Activated naive CD8-positive, alpha-beta T cell treated with anti-CD3 and anti-CD28 coated beads, Interleukin-2, amount 10 ng/mL, durations not matched to agents 7 days and 5 days (primary cell): ENCODE measurements at regions not wholly inside any gene's neighbourhood (a gene's known extent, or its start where the extent isn't known, plus 50 kb on each side); places are given as distances from the start of the nearest gene placed in this dataset.
"Not testable (repeated sequence)": the region's sequence is repeated elsewhere in the genome, so short reads cannot be mapped to it uniquely, and the experiment has no call there.

Source experiments
- ATAC-seq: fragments of 150-1000 bp; cut with Tn5 transposase; one replicate; pipeline ENCODE4 v1.10.0; 2021; ENCODE audit warnings: low read depth, moderate library complexity
- POLR2A ChIA-PET: fragments of 350-600 bp; sonication (Branson Sonifier 250); formaldehyde crosslinking; loops from one replicate; lab custom pipeline; 2021; ENCODE audit warnings: antibody characterized with exemption; lab: Charles Lee
- DNase-seq: peaks from one replicate; pipeline ENCODE4 v3.0.0; 2021
- H3K27ac Mint-ChIP-seq: one replicate; pipeline ENCODE4 v1.8.0; 2022; ENCODE audit warnings: mild to moderate bottlenecking, mixed read lengths
- H3K27me3 Mint-ChIP-seq: one replicate; pipeline ENCODE4 v1.8.0; 2022; ENCODE audit warnings: mild to moderate bottlenecking, moderate library complexity, mixed read lengths
- H3K36me3 Mint-ChIP-seq: one replicate; pipeline ENCODE4 v1.8.0; 2021; ENCODE audit warnings: mild to moderate bottlenecking, mixed read lengths
- H3K4me1 Mint-ChIP-seq: one replicate; pipeline ENCODE4 v1.8.0; 2021; ENCODE audit warnings: mixed read lengths
- H3K4me3 Mint-ChIP-seq: one replicate; pipeline ENCODE4 v1.8.0; 2022; ENCODE audit warnings: mild to moderate bottlenecking, moderate library complexity, mixed read lengths
- H3K9me3 Mint-ChIP-seq: one replicate; pipeline ENCODE4 v1.8.0; 2021; ENCODE audit warnings: mixed read lengths

DNA sequence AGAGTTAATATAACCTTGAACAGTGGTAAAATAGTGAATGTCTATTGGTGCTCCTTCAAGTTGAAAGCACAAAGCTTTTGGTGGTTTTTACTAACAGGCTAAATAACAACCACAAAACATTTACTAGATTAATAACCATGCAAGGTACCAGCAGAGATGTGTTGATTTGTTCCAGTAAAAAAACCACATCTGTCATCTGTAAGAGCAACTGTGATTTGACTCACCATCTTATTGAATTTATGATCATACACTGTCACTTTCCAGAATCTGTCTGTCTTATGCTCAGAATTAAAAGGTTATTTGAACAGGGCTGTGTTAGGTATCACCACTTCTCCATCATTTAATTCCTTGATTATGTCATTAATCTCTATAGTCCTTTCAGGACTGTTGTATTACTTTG lies 107.0 kb upstream of the PTHLH start:
- Mint-ChIP-seq H3K4me1 (no peaks in the 10 kb centered on the region), H3K27ac (no peak overlapping the region), H3K4me3 (no peak overlapping the region), H3K27me3 (peaks cover 2% of the 10 kb centered on the region), H3K36me3 (no peaks in the 10 kb centered on the region), H3K9me3 (no peaks in the 10 kb centered on the region)
- POLR2A ChIA-PET: no interaction called here
- DNase-seq: no peak
- no peak for ATAC-seq

DNA sequence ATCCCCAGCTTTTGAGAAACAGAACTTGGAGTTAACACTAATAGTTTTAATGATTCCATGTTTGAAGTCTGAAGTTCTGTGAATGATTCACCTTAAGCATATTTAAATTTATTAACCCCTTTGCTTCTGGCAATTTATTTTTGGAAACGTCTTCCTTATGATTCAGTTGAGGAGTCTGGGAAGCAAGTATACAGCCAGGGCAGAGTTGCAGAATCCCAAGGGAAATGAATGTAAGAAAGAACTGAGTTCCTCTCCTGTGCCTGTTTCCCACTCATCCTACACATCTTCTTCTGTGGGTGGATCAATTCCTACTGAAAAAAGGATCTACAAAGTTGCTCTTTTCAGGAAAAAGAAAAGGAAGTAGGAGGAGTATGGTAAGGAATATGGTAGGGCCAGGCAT lies 108.2 kb upstream of the CCDC91 start:
- Mint-ChIP-seq H3K9me3 (no peaks in the 10 kb centered on the region), H3K27ac (no peak overlapping the region), H3K36me3 (no peaks in the 10 kb centered on the region), H3K27me3 (peaks cover 2% of the 10 kb centered on the region), H3K4me3 (no peak overlapping the region), H3K4me1 (peaks cover 6% of the 10 kb centered on the region)
- ATAC-seq: no peak
- DNase-seq: no peak
- POLR2A ChIA-PET: no interaction called here

DNA sequence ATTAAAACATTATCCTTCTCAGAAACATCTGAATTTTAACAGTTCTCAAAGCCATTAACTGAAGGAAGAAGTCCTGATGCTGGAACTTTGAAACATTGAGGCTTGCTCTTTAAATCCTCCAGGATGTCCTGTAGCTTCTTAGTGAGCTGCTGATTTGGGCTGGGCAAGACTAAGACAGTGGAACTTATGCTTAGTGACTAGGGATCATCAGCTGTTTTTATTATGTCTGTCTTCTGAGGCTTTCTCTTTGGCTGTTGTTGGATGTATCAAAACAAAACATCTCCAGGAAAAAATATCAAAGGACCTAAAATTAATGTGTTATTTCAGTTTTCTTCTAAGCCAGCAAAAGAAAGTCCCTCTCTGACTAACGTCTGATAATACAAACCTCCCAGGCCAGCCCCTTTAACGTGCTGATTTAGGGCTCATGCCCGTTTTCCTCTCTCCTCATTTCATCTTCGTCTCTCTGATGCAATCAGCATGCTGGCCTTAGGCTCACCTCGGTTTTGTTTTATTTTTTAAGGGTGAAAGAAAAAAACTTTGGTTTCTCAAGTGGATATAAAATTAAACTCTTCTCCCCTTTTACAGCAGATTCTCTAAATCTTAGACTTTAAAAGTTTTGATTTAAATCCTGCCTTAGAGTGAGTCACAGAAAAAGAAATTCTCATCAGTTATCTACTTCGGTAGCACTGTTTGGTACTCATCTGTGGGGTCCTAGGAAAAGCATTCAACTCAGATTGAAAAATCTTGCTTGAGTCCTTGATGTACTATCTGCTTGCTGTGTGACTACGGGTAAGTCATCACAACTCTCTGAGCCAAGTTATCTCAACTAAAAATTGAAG lies 106.2 kb upstream of the CCDC91 start:
- DNase-seq: no peak
- Mint-ChIP-seq H3K4me1 (peaks cover 11% of the 10 kb centered on the region), H3K4me3 (no peak overlapping the region), H3K27ac (no peak overlapping the region), H3K36me3 (no peaks in the 10 kb centered on the region), H3K9me3 (no peaks in the 10 kb centered on the region), H3K27me3 (peaks cover 2% of the 10 kb centered on the region)
- ATAC-seq: no peak
- POLR2A ChIA-PET: no interaction called here

DNA sequence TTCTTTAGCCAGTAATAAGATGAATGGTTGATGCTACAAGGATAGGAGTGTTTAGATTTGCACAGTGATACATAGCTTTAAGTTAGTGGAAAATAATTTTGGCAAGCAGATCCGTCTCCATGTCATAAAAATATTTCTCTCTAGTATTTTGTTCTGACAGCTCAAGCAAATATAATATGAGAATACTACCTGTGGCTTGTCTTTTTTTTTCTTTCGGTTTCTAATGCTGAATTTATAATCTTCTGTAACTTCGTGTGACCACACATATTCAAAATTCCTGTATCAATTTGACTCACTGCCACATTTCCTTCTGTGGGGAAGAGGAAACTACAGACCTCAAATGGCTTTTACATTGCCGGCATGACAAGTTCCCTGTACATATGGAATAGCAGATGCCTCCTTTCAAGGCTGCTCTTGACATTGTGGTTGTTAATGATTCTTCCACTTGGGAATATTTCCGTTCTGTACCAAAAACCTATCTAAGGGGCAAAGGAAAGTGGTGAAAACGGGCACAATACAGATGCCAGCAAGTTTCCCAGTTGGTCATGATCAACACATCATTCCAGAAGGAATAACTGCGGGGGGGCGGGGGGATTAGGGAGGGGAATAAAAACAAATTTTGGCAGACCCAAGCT lies 103.6 kb upstream of the CCDC91 start:
- H3K27me3 Mint-ChIP-seq: peaks cover 2% of the 10 kb centered on the region
- no peaks in the 10 kb centered on the region for H3K36me3 Mint-ChIP-seq
- H3K9me3 Mint-ChIP-seq: no peaks in the 10 kb centered on the region
- H3K4me1 Mint-ChIP-seq: peaks cover 11% of the 10 kb centered on the region
- no peak overlapping the region for H3K4me3 Mint-ChIP-seq
- no peak overlapping the region for H3K27ac Mint-ChIP-seq
- no peak for DNase-seq
- no peak for ATAC-seq
- POLR2A ChIA-PET: no interaction called here

DNA sequence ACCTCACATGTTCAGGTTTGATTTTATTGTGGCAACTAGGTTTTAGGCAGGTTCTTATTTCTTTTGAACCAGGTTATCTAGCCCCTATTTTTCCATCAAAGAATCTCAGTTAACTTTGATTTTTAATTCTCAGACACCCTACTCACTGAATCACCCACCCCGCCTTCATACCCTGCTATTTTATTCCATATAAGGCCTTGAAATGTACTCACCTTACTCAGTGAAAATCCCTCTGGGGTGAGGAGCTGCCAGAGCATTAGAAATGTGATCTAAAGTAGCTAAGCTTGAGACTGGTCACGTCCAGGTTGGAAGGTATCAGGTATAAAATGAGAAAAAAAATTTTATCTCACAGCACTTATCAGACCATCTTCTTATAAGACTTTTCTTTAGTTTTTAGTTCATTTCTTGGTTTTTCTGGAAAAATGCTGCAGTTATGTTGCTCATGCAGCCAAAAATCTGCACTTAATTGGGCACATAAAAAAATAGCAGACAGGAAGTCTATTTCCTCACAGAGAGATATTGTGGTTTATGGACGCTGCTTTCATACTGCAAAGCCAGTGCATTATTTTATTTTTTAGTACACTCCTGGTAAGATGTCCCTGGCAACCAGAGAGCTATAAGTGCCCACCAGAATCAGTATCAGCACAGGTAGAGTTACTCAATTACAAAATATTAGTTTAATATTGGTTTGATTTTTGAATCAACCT lies 101.5 kb upstream of the CCDC91 start:
- Mint-ChIP-seq H3K4me1 (peaks cover 11% of the 10 kb centered on the region), H3K27me3 (no peaks in the 10 kb centered on the region), H3K9me3 (no peaks in the 10 kb centered on the region), H3K27ac (no peak overlapping the region), H3K36me3 (no peaks in the 10 kb centered on the region), H3K4me3 (no peak overlapping the region)
- DNase-seq: no peak
- no peak for ATAC-seq
- POLR2A ChIA-PET: no interaction called here

DNA sequence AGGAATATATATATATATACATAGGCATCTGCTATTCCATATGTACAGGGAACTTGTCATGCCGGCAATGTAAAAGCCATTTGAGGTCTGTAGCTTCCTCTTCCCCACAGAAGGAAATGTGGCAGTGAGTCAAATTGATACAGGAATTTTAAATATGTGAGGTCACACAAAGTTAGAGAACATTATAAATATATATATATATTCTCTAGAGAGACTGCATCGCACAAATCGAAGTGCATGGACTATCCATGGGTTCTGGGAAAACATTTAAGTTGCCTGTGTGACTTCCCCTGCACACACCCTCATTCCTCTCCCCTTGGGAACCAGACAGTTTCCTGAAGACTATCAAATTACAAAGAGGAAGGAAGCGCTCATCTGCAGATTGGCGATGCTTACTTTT lies 100.9 kb upstream of the CCDC91 start:
- POLR2A ChIA-PET: no interaction called here
- H3K27me3 Mint-ChIP-seq: no peaks in the 10 kb centered on the region
- H3K36me3 Mint-ChIP-seq: no peaks in the 10 kb centered on the region
- DNase-seq (no peak), ATAC-seq (no peak)
- H3K4me1 Mint-ChIP-seq: peaks cover 11% of the 10 kb centered on the region
- H3K4me3 Mint-ChIP-seq: no peak overlapping the region
- no peak overlapping the region for H3K27ac Mint-ChIP-seq
- H3K9me3 Mint-ChIP-seq: no peaks in the 10 kb centered on the region

DNA sequence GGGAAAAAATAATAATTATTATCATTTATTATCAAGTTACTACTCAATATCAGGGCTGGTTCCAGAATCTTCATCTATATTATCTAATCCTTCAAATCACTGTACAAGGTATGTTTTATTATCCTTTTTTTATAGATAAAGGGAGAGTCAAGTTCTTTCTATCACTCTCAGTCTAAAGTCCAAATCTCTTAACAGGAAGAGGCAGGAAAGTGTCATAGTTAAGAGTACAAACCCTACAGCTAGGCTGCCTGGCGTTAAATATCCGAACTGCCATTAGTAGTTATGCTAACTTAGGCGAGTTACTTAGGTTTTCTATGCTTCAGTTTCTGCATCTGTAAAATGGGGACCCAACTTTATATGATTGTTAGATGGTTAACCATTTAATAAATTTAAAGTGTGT lies 99.4 kb upstream of the CCDC91 start:
- Mint-ChIP-seq H3K27ac (no peak overlapping the region), H3K36me3 (no peaks in the 10 kb centered on the region), H3K4me1 (peaks cover 11% of the 10 kb centered on the region), H3K9me3 (no peaks in the 10 kb centered on the region), H3K4me3 (no peak overlapping the region), H3K27me3 (no peaks in the 10 kb centered on the region)
- ATAC-seq (no peak), DNase-seq (no peak)
- POLR2A ChIA-PET: no interaction called here

DNA sequence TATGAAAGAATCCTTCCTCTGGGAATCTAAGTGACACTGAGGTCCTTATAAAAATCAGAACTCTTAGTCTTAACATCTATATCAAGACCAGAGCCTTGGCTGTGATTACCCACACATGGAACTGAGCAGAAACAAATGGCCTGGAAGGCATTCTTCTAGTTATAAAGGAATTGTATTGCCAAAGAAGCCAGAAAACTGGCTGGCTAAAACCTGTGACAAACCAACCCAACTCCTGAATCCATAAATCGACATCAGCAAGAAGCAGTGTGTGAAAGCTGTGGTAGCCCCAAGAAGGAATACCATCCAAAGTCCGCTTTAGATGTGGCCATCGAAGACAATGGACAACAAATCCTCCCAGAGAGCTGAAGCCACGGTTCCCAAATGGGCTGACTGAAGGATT lies 97.9 kb upstream of the CCDC91 start:
- Mint-ChIP-seq H3K27ac (no peak overlapping the region), H3K4me3 (no peak overlapping the region), H3K4me1 (peaks cover 5% of the 10 kb centered on the region), H3K36me3 (no peaks in the 10 kb centered on the region), H3K9me3 (no peaks in the 10 kb centered on the region), H3K27me3 (peaks cover under 1% of the 10 kb centered on the region)
- ATAC-seq (no peak), DNase-seq (no peak)
- POLR2A ChIA-PET: no interaction called here

DNA sequence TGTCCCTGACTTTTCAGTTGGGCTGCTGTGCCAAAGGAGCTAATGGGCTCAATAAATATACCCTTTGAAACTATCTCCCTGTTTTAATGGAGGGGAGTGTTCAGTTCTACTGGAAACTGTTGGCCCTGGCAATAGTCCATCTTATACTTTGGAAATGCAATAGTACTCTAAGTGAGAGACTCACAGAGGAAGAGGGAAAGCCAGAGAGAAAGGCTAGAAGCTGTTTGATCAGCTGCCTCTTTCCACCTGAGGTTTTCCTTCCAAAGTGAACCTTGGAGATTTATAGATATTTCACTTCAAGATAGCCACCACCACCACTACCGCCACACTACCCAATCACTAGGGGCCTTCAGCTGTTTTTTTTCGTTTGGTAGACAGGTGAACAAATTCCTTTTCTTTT lies 93.6 kb upstream of the CCDC91 start:
- H3K4me3 Mint-ChIP-seq: no peak overlapping the region
- no peak for ATAC-seq
- no peaks in the 10 kb centered on the region for H3K4me1 Mint-ChIP-seq
- H3K27me3 Mint-ChIP-seq: peaks cover 5% of the 10 kb centered on the region
- POLR2A ChIA-PET: no interaction called here
- H3K27ac Mint-ChIP-seq: no peak overlapping the region
- H3K9me3 Mint-ChIP-seq: no peaks in the 10 kb centered on the region
- no peak for DNase-seq
- H3K36me3 Mint-ChIP-seq: no peaks in the 10 kb centered on the region

DNA sequence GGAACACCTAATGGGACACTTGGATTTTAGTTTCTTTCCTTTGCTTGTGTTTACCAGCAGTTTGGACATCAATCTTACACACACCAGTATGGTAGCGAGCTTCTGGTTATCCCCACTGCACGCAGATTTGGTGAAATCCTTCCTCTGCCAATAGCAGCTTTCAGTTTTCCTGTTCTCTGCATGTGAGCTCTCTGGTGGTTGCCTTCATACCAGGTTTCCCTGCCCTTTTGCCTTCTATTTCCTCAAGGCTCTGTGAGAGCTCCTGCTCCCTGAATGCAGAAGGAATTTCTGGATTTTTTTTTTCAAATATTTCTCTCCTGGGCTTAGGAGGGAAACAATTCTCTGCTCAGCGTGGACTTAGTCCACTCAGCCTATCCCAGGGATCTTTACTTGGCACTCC lies 93.0 kb upstream of the CCDC91 start:
- POLR2A ChIA-PET: no interaction called here
- Mint-ChIP-seq H3K36me3 (no peaks in the 10 kb centered on the region), H3K27me3 (peaks cover 5% of the 10 kb centered on the region), H3K4me3 (no peak overlapping the region), H3K9me3 (no peaks in the 10 kb centered on the region), H3K27ac (no peak overlapping the region), H3K4me1 (no peaks in the 10 kb centered on the region)
- DNase-seq: no peak
- ATAC-seq: no peak

DNA sequence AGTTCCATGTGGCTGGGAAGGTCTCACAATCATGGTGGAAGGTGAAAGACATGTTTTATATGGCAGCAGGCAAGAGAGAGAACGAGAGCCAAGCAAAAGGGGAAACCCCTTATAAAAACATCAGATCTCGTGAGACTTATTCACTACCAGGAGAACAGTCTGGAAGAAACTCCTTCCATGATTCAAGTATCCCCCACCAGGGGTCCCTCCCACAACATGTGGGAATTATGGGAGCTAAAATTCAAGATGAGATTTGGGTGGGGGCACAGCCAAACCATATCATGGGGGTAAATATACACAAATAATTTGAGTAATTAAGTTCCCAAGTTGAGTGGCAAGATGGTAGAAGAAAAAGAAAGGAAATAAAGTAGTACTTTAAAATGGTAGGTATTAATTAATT lies 91.0 kb upstream of the CCDC91 start:
- H3K27ac Mint-ChIP-seq, H3K36me3 Mint-ChIP-seq, POLR2A ChIA-PET, DNase-seq, H3K27me3 Mint-ChIP-seq, H3K4me3 Mint-ChIP-seq, H3K4me1 Mint-ChIP-seq, H3K9me3 Mint-ChIP-seq, ATAC-seq: not testable (repeated sequence)

DNA sequence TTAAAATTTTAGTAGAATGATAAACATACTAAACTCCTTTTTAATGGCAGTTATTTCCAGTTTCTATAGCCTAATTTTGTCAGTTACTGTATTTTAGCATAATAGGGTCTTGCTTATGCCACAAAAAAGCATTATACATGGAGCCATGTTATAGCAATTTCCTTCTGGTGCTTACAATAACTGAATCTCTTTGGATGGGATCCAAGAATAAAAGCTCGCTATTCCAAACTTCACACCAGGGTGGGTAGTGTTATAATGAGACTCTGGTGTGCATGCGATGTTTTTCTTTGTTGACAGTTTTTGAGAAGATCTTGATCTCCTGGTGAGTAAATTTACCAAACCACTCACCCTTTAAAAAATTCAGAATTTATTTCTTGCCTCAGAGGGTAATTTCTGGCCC lies 90.4 kb upstream of the CCDC91 start:
- H3K27me3 Mint-ChIP-seq: peaks cover 5% of the 10 kb centered on the region
- H3K27ac Mint-ChIP-seq: no peak overlapping the region
- H3K9me3 Mint-ChIP-seq: no peaks in the 10 kb centered on the region
- no peaks in the 10 kb centered on the region for H3K4me1 Mint-ChIP-seq
- no peak for ATAC-seq
- H3K36me3 Mint-ChIP-seq: no peaks in the 10 kb centered on the region
- POLR2A ChIA-PET: no interaction called here
- DNase-seq: no peak
- no peak overlapping the region for H3K4me3 Mint-ChIP-seq

DNA sequence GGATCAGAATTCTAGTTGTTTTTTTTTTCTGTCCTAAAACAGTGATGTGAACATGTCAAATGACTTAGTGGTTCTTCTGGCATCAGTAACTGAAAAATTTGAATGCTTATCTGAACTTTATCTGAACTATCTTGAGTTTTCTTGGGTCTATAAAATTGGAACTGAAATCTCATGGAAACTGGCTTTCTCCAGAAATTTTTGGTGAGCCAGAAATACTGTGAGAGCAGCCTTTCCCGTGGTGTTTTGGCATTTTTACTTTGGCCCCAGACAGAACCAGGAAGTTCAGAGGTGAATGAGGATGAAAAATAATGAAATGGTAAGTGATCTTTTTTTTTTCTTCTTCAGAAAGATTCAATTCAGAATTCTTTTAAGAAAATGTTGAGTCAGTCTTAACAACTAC lies 89.5 kb upstream of the CCDC91 start:
- ATAC-seq: no peak
- H3K27ac Mint-ChIP-seq: no peak overlapping the region
- DNase-seq: no peak
- H3K27me3 Mint-ChIP-seq: peaks cover 5% of the 10 kb centered on the region
- no peaks in the 10 kb centered on the region for H3K9me3 Mint-ChIP-seq
- H3K4me1 Mint-ChIP-seq: no peaks in the 10 kb centered on the region
- no peak overlapping the region for H3K4me3 Mint-ChIP-seq
- no peaks in the 10 kb centered on the region for H3K36me3 Mint-ChIP-seq
- POLR2A ChIA-PET: no interaction called here

DNA sequence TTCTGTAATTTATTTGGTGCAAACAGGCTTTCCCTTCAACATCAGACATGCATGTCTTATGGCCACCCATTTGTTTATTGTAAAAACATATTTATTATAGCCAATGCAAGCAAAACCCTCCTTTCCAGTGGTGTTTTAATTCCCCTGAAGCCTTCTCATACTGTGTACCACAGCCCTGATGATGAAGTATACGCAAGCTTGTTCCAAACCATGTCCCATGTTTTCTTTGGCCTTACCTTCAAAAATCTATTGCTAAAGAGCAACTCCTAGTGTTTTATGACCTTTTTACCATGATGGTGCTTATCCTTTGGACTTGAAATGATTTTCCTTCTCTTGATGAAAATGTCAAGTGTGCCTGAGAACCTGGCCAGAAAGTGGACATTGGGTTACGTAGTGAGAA lies 85.9 kb upstream of the CCDC91 start:
- no peak overlapping the region for H3K4me3 Mint-ChIP-seq
- ATAC-seq: no peak
- peaks cover 2% of the 10 kb centered on the region for H3K4me1 Mint-ChIP-seq
- POLR2A ChIA-PET: no interaction called here
- H3K27me3 Mint-ChIP-seq: no peaks in the 10 kb centered on the region
- H3K36me3 Mint-ChIP-seq: no peaks in the 10 kb centered on the region
- no peaks in the 10 kb centered on the region for H3K9me3 Mint-ChIP-seq
- no peak for DNase-seq
- H3K27ac Mint-ChIP-seq: no peak overlapping the region
